ENCODE measurements at regions not wholly inside any gene's neighbourhood (a gene's known extent, or its start where the extent isn't known, plus 50 kb on each side); places are given as distances from the start of the nearest gene placed in this dataset.

- no peaks in the 10 kb centered on the region for H3K36me3 ChIP-seq (ENCODE audit: control insufficient read depth, insufficient read depth, low read length)
- no peak overlapping the region for H3K4me3 ChIP-seq (ENCODE audit: low read depth, low read length)
- TF ChIP-seq CTCF (IDR thresholded peaks at IDR 0.05; ENCODE audit: insufficient read depth, low read length, severe bottlenecking) = no peak
- no peaks in the 10 kb centered on the region for H3K27me3 ChIP-seq (ENCODE audit: control insufficient read depth, insufficient read depth, low read length)
- no peak for DNase-seq (ENCODE audit: low read depth)
- FAIRE-seq = no peak
These were observed 169.6 kb upstream of the ADRA1B start for GRCh38 chr5:159746707-159747106.

- Histone ChIP-seq H3K27me3 (ENCODE audit: control insufficient read depth, insufficient read depth, low read length) (no peaks in the 10 kb centered on the region), H3K4me3 (ENCODE audit: low read depth, low read length) (no peak overlapping the region), H3K36me3 (ENCODE audit: control insufficient read depth, insufficient read depth, low read length) (no peaks in the 10 kb centered on the region)
- DNase-seq (ENCODE audit: low read depth) = peak; percentile 72
- FAIRE-seq = no peak
- no peak for TF ChIP-seq CTCF (IDR thresholded peaks at IDR 0.05; ENCODE audit: insufficient read depth, low read length, severe bottlenecking)
These were observed 167.1 kb upstream of the ADRA1B start for GRCh38 chr5:159749146-159749545.

- no peak for TF ChIP-seq CTCF (IDR thresholded peaks at IDR 0.05; ENCODE audit: insufficient read depth, low read length, severe bottlenecking)
- no peak for FAIRE-seq
- Histone ChIP-seq H3K27me3 (ENCODE audit: control insufficient read depth, insufficient read depth, low read length) (no peaks in the 10 kb centered on the region), H3K36me3 (ENCODE audit: control insufficient read depth, insufficient read depth, low read length) (no peaks in the 10 kb centered on the region), H3K4me3 (ENCODE audit: low read depth, low read length) (no peak overlapping the region)
- DNase-seq (ENCODE audit: low read depth) = no peak
These were observed 166.1 kb upstream of the ADRA1B start for GRCh38 chr5:159750226-159750625.

GRCh38 chr5:159751459-159751858 is 164.8 kb upstream of the ADRA1B start:
- TF ChIP-seq CTCF (IDR thresholded peaks at IDR 0.05; ENCODE audit: insufficient read depth, low read length, severe bottlenecking) = no peak
- FAIRE-seq (no peak), DNase-seq (ENCODE audit: low read depth) (no peak)

GRCh38 chr5:159752622-159753275 is 163.5 kb upstream of the ADRA1B start:
- no peaks in the 10 kb centered on the region for H3K27me3 ChIP-seq (ENCODE audit: control insufficient read depth, insufficient read depth, low read length)
- H3K4me3 ChIP-seq (ENCODE audit: low read depth, low read length) = no peak overlapping the region
- no peak for DNase-seq (ENCODE audit: low read depth)
- FAIRE-seq = no peak
- H3K36me3 ChIP-seq (ENCODE audit: control insufficient read depth, insufficient read depth, low read length) = no peaks in the 10 kb centered on the region
- no peak for TF ChIP-seq CTCF (IDR thresholded peaks at IDR 0.05; ENCODE audit: insufficient read depth, low read length, severe bottlenecking)

More at GRCh38 chr5:159751459-159751858, 164.8 kb upstream of the ADRA1B start:
- Histone ChIP-seq H3K36me3 (ENCODE audit: control insufficient read depth, insufficient read depth, low read length) (no peaks in the 10 kb centered on the region), H3K4me3 (ENCODE audit: low read depth, low read length) (no peak overlapping the region), H3K27me3 (ENCODE audit: control insufficient read depth, insufficient read depth, low read length) (no peaks in the 10 kb centered on the region)

GRCh38 chr5:159758189-159758588 is 158.1 kb upstream of the ADRA1B start:
- Histone ChIP-seq H3K36me3 (ENCODE audit: control insufficient read depth, insufficient read depth, low read length) (no peaks in the 10 kb centered on the region), H3K4me3 (ENCODE audit: low read depth, low read length) (no peak overlapping the region), H3K27me3 (ENCODE audit: control insufficient read depth, insufficient read depth, low read length) (no peaks in the 10 kb centered on the region)
- DNase-seq (ENCODE audit: low read depth) = peak; percentile 62
- no peak for FAIRE-seq
- no peak for TF ChIP-seq CTCF (IDR thresholded peaks at IDR 0.05; ENCODE audit: insufficient read depth, low read length, severe bottlenecking)

Measured in bronchial epithelial cell (primary cell).